Upper lobe of left lung (tissue), 6 donors: ENCODE measurements at regions not wholly inside any gene's neighbourhood (a gene's known extent, or its start where the extent isn't known, plus 50 kb on each side); places are given as distances from the start of the nearest gene placed in this dataset.

ENCODE experiments used
- ATAC-seq, 2 donors: fragments of 200-7000 bp; cut with Tn5 transposase; one replicate each; pipeline ENCODE4 v1.9.1; 2022; ENCODE audit warnings: mild to moderate bottlenecking in 2 of 2, moderate library complexity in 2 of 2; ENCODE audit not compliant: low FRiP score in 2 of 2
- DNase-seq, 2 donors: peaks; one replicate each; pipeline ENCODE4 v3.0.0-alpha.2; 2019 to 2020
- H3K27ac ChIP-seq, 4 donors: fragments of 200-600 bp; sonication (generic); one replicate each; pipeline ENCODE4 v1.5.1; 2016 to 2019
- H3K27me3 ChIP-seq, 4 donors: fragments of 200-600 bp; sonication (generic); one replicate each; pipeline ENCODE4 v1.5.1; 2017 to 2019
- H3K36me3 ChIP-seq, 4 donors: fragments of 200-600 bp; sonication (generic); one replicate each; pipeline ENCODE4 v1.5.1; 2016 to 2019
- H3K4me1 ChIP-seq, 4 donors: fragments of 200-600 bp; sonication (generic); one replicate each; pipeline ENCODE4 v1.5.1; 2018 to 2019
- H3K4me3 ChIP-seq, 4 donors: fragments of 200-600 bp; sonication (generic); one replicate each; pipeline ENCODE4 v1.5.1; 2017 to 2019; ENCODE audit warnings: mild to moderate bottlenecking in 2 of 4, moderate library complexity in 1 of 4
- H3K9me3 ChIP-seq, 4 donors: fragments of 200-600 bp; sonication (generic); one replicate each; pipeline ENCODE4 v1.5.1; 2018 to 2019
- CTCF ChIP-seq, 6 experiments: fragments of 450-650 bp in 4 of 6; fragments of 200-600 bp in 2 of 6; sonication (generic) in 2 of 6; IDR thresholded peaks; one replicate each; pipeline ENCODE4 v1.5.1; 2016 to 2019; ENCODE audit warnings: antibody characterized with exemption in 6 of 6
- EP300 ChIP-seq, 4 donors: sonication (generic); formaldehyde crosslinking; IDR thresholded peaks; one replicate each; pipeline ENCODE4 v1.5.1; 2017; ENCODE audit warnings: antibody characterized with exemption in 4 of 4, control low read depth in 2 of 4
- POLR2A ChIP-seq, 4 donors: fragments of 450-650 bp; IDR thresholded peaks; one replicate each; pipeline ENCODE4 v1.5.1; 2016 to 2017; ENCODE audit warnings: antibody characterized with exemption in 4 of 4, mild to moderate bottlenecking in 2 of 4
- POLR2AphosphoS5 ChIP-seq, 2 donors: sonication (generic); formaldehyde crosslinking; IDR thresholded peaks; one replicate each; pipeline ENCODE4 v1.5.1; 2017; ENCODE audit warnings: antibody characterized with exemption in 2 of 2
- WGBS, 2 donors: methylation state at CpG; one replicate each; pipeline ENCODE4 v1.1.5; 2017 to 2018; 5-methylcytosine and 5-hydroxymethylcytosine counted together
- donor health status: DM: no; HTN: no; CAD: no; lungs with moderate emphysema.
- donor health status: DM: no; HTN: yes; CAD: no; lungs with severe emphysema.

- Histone ChIP-seq H3K27me3 (no peaks in the 10 kb centered on the region), H3K4me1 (no peaks in the 10 kb centered on the region), H3K27ac (no peak overlapping the region), H3K9me3 (no peaks in the 10 kb centered on the region), H3K4me3 (no peak overlapping the region), H3K36me3 (no peaks in the 10 kb centered on the region)
- DNase-seq, result peak in 1 of 2 donors; percentile 17
- no peak for ATAC-seq
- TF ChIP-seq POLR2AphosphoS5 (IDR thresholded peaks at IDR 0.05) (no peak), CTCF (IDR thresholded peaks at IDR 0.05) (no peak), POLR2A (IDR thresholded peaks at IDR 0.05) (no peak), EP300 (IDR thresholded peaks at IDR 0.05) (no peak)
- WGBS, 2 donors, result 71 to 81% methylated on average over 10 to 15 of the region's 15 CpGs
Observed at GRCh38 chr2:128776461-128777195, 458.0 kb upstream of the HS6ST1 start.

GRCh38 chr2:128777196-128778035 lies 458.7 kb upstream of the HS6ST1 start:
- Histone ChIP-seq H3K27me3 (no peaks in the 10 kb centered on the region), H3K27ac (no peak overlapping the region), H3K4me1 (no peaks in the 10 kb centered on the region), H3K4me3 (no peak overlapping the region), H3K36me3 (no peaks in the 10 kb centered on the region), H3K9me3 (no peaks in the 10 kb centered on the region)
- ATAC-seq (no peak), DNase-seq (peak; percentile 14 to 35)
- 77 to 83% methylated on average over 18 to 20 of the region's 20 CpGs for WGBS, 2 donors
- TF ChIP-seq EP300 (IDR thresholded peaks at IDR 0.05), result no peak
- no peak for TF ChIP-seq POLR2AphosphoS5 (IDR thresholded peaks at IDR 0.05)
- TF ChIP-seq CTCF (IDR thresholded peaks at IDR 0.05), result no peak
- TF ChIP-seq POLR2A (IDR thresholded peaks at IDR 0.05), result no peak

GRCh38 chr2:128778843-128779242 lies 460.2 kb upstream of the HS6ST1 start:
- Histone ChIP-seq H3K36me3 (no peaks in the 10 kb centered on the region), H3K9me3 (no peaks in the 10 kb centered on the region), H3K4me3 (no peak overlapping the region), H3K27ac (no peak overlapping the region), H3K4me1 (no peaks in the 10 kb centered on the region), H3K27me3 (no peaks in the 10 kb centered on the region)
- DNase-seq, result no peak
- no peak for TF ChIP-seq POLR2AphosphoS5 (IDR thresholded peaks at IDR 0.05)
- no peak for ATAC-seq
- WGBS, 2 donors, result 87 to 95% methylated on average over 2 of the region's 2 CpGs

GRCh38 chr2:128779301-128780095 lies 460.8 kb upstream of the HS6ST1 start:
- 86 to 92% methylated on average over 9 of the region's 9 CpGs for WGBS, 2 donors
- Histone ChIP-seq H3K27ac (no peak overlapping the region), H3K4me1 (no peaks in the 10 kb centered on the region), H3K36me3 (no peaks in the 10 kb centered on the region), H3K4me3 (no peak overlapping the region), H3K9me3 (no peaks in the 10 kb centered on the region), H3K27me3 (no peaks in the 10 kb centered on the region)
- no peak for TF ChIP-seq EP300 (IDR thresholded peaks at IDR 0.05)
- no peak for TF ChIP-seq CTCF (IDR thresholded peaks at IDR 0.05)
- TF ChIP-seq POLR2AphosphoS5 (IDR thresholded peaks at IDR 0.05), result no peak
- TF ChIP-seq POLR2A (IDR thresholded peaks at IDR 0.05), result no peak
- ATAC-seq (no peak), DNase-seq (peak; percentile 9 to 45)
